ENCODE measurements at regions not wholly inside any gene's neighbourhood (a gene's known extent, or its start where the extent isn't known, plus 50 kb on each side); places are given as distances from the start of the nearest gene placed in this dataset.

DNA sequence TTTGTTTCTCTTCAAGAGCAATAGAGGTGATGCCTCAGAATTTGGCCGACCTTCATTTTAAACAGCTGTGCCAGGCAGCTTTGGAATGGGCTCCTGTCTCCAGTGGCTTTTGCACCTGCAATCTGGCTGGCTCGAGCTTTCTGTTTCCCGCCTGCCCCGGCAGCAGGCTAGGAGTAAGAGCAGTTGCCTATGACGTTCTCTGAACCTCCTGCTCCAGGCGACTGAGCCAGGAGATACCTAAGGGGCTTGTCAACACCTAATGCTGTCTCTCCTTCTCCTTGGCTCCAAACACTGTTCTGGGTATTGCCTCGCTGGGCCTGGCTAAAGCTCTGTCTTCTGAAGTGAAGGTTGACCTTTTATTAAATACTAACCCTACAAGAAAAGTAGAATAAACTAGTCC lies 229.9 kb downstream of the LRRN1 start:
- TF ChIP-seq, protein P1, sequence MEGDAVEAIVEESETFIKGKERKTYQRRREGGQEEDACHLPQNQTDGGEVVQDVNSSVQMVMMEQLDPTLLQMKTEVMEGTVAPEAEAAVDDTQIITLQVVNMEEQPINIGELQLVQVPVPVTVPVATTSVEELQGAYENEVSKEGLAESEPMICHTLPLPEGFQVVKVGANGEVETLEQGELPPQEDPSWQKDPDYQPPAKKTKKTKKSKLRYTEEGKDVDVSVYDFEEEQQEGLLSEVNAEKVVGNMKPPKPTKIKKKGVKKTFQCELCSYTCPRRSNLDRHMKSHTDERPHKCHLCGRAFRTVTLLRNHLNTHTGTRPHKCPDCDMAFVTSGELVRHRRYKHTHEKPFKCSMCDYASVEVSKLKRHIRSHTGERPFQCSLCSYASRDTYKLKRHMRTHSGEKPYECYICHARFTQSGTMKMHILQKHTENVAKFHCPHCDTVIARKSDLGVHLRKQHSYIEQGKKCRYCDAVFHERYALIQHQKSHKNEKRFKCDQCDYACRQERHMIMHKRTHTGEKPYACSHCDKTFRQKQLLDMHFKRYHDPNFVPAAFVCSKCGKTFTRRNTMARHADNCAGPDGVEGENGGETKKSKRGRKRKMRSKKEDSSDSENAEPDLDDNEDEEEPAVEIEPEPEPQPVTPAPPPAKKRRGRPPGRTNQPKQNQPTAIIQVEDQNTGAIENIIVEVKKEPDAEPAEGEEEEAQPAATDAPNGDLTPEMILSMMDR (IDR thresholded peaks at IDR 0.05) = no peak
- no peak for TF ChIP-seq POLR2A (IDR thresholded peaks at IDR 0.05)
- no peak for TF ChIP-seq EP300 (IDR thresholded peaks at IDR 0.05)

All from tibial nerve (tissue), 4 donors.